ENCODE measurements at regions not wholly inside any gene's neighbourhood (a gene's known extent, or its start where the extent isn't known, plus 50 kb on each side); places are given as distances from the start of the nearest gene placed in this dataset.

GRCh38 chr3:170780471-170780870 lies 89.5 kb downstream of the RPL22L1 start:
- DNase-seq = no peak

- DNase-seq = no peak
Observed at GRCh38 chr3:170778240-170779217, 91.5 kb downstream of the RPL22L1 start.

GRCh38 chr3:170777564-170777926 lies 92.5 kb downstream of the RPL22L1 start:
- DNase-seq = no peak

- DNase-seq = no peak
Observed at GRCh38 chr3:170776887-170777563, 93.0 kb downstream of the RPL22L1 start.

- DNase-seq = no peak
Observed at GRCh38 chr3:170773682-170774425, 96.1 kb downstream of the RPL22L1 start.

GRCh38 chr3:170772175-170772574 lies 97.8 kb downstream of the RPL22L1 start:
- DNase-seq = no peak

GRCh38 chr3:170768334-170768801 lies 101.6 kb downstream of the RPL22L1 start:
- peak; percentile 3 for DNase-seq

GRCh38 chr3:170767576-170767941 lies 102.4 kb downstream of the RPL22L1 start:
- DNase-seq = no peak

- no peak for DNase-seq
Observed at GRCh38 chr3:170766823-170767575, 103.0 kb downstream of the RPL22L1 start.

- no peak for DNase-seq
Observed at GRCh38 chr3:170766253-170766652, 103.7 kb downstream of the RPL22L1 start.

GRCh38 chr3:170765419-170766078 lies 104.4 kb downstream of the RPL22L1 start:
- no peak for DNase-seq

GRCh38 chr3:170764017-170764416 lies 106.0 kb downstream of the RPL22L1 start:
- DNase-seq = no peak

- no peak for DNase-seq
Observed at GRCh38 chr3:170762064-170762463, 107.9 kb downstream of the RPL22L1 start.

- no peak for DNase-seq
Observed at GRCh38 chr3:170761103-170761502, 108.9 kb downstream of the RPL22L1 start.

GRCh38 chr3:170760174-170760526 lies 109.8 kb downstream of the RPL22L1 start:
- no peak for DNase-seq

- DNase-seq = no peak
Observed at GRCh38 chr3:170759511-170760173, 110.4 kb downstream of the RPL22L1 start.

GRCh38 chr3:170757038-170757437 lies 113.0 kb downstream of the RPL22L1 start:
- DNase-seq = no peak

GRCh38 chr3:170754311-170754693 lies 115.7 kb downstream of the RPL22L1 start:
- DNase-seq = no peak

GRCh38 chr3:170753421-170754310 lies 116.3 kb downstream of the RPL22L1 start:
- DNase-seq = no peak

- no peak for DNase-seq
Observed at GRCh38 chr3:170752571-170753155, 117.3 kb downstream of the RPL22L1 start.
